ENCODE measurements at regions not wholly inside any gene's neighbourhood (a gene's known extent, or its start where the extent isn't known, plus 50 kb on each side); places are given as distances from the start of the nearest gene placed in this dataset.

DNA sequence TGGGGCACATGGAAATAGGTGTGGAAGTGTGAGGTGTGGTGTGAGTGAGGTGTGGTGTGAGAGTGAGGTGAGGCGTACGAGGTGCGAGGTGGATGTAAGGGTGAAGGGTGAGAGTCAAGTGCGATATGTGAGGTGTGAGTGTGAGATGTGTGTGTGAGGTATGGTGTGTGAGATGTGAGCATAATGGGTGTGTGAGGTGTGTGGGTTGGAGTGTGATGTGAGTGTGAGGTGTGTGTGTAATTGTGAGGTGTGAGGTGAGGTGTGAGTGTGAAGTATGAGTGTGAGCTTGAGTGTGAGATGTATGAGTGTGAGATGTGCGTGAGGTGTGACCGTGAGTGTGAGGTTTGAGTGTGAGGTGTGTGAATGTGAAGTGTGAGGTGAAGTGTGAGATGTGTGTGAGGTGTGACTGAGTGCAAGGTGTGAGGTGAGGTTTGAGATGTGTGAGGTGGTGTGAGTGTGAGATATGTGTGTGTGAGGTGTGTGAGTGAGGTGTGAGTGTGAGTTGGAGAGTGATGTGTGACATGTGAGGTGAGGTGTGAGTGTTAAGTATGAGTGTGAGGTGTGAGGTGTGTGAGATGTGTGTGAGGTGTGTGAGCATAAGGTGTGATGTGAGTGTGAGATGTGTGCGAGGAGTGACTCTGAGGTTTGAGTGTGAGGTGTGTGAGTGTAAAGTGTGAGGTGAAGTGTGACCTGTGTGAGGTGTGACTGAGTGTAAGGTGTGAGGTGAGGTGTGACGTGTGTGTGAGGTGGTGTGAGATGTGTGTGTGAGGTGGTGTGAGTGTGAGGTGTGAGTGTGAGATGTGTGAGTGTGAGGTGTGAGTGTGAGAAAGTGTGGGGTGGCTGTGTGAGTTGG lies 354.0 kb downstream of the FOXL1 start:
- peaks cover 43% of the 10 kb centered on the region for H3K4me1 Mint-ChIP-seq (ENCODE audit: unreplicated experiment)
- no peaks in the 10 kb centered on the region for H3K9me3 Mint-ChIP-seq (ENCODE audit: unreplicated experiment)
- H3K4me3 Mint-ChIP-seq (ENCODE audit: unreplicated experiment): no peak overlapping the region
- no peak for DNase-seq (ENCODE audit: low spot score)
- TF ChIP-seq, protein P1, sequence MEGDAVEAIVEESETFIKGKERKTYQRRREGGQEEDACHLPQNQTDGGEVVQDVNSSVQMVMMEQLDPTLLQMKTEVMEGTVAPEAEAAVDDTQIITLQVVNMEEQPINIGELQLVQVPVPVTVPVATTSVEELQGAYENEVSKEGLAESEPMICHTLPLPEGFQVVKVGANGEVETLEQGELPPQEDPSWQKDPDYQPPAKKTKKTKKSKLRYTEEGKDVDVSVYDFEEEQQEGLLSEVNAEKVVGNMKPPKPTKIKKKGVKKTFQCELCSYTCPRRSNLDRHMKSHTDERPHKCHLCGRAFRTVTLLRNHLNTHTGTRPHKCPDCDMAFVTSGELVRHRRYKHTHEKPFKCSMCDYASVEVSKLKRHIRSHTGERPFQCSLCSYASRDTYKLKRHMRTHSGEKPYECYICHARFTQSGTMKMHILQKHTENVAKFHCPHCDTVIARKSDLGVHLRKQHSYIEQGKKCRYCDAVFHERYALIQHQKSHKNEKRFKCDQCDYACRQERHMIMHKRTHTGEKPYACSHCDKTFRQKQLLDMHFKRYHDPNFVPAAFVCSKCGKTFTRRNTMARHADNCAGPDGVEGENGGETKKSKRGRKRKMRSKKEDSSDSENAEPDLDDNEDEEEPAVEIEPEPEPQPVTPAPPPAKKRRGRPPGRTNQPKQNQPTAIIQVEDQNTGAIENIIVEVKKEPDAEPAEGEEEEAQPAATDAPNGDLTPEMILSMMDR (IDR thresholded peaks at IDR 0.05; ENCODE audit: unreplicated experiment): no peak
- peaks cover 9% of the 10 kb centered on the region for H3K27me3 Mint-ChIP-seq (ENCODE audit: unreplicated experiment)
- no peaks in the 10 kb centered on the region for H3K36me3 Mint-ChIP-seq (ENCODE audit: low read depth, unreplicated experiment)
- H3K27ac Mint-ChIP-seq (ENCODE audit: unreplicated experiment): no peak overlapping the region

DNA sequence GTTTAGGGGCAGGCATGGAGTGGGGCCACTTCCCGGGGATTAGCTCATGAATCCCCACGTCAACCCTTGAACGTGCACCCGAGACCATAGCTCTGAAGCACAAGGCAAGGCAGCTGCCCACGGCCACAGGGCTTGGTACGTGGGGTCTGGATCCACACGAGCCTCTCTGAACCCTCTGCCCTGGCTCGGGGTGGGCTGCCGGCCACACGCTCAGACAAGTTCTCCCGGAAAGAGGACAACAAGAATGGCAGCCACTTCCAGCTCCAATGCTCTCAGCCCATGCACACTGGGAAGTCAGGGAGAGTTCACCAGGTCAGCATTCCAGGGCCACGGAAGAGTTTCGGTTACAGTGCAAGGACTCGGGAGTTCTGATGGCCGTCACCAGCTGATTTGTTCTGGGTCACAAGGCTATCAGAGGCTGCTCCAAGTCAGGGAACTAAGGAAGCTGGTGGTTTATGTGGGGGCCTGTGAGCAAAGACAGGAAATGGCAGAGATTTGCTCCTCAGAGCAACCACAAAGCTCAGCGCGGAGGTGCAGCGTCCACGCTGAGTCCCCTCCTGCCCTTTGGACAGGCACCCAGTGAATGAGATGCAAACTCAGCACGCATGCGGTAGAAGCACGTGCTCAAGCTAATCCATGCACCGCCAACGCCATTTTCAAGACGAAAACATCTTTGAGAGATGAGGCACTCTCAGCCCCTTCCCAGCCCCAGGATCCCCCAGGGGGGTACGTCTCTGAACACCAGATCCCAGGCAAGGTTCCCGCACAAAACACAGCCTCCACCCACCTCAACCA lies 356.4 kb downstream of the FOXL1 start:
- Mint-ChIP-seq H3K27me3 (ENCODE audit: unreplicated experiment) (peaks cover 6% of the 10 kb centered on the region), H3K4me1 (ENCODE audit: unreplicated experiment) (peaks cover 28% of the 10 kb centered on the region), H3K27ac (ENCODE audit: unreplicated experiment) (peak overlapping the region; percentile 16), H3K4me3 (ENCODE audit: unreplicated experiment) (no peak overlapping the region), H3K9me3 (ENCODE audit: unreplicated experiment) (peaks cover 3% of the 10 kb centered on the region), H3K36me3 (ENCODE audit: low read depth, unreplicated experiment) (peaks cover 6% of the 10 kb centered on the region)
- TF ChIP-seq, protein P1 (IDR thresholded peaks at IDR 0.05; ENCODE audit: unreplicated experiment): no peak
- DNase-seq (ENCODE audit: low spot score): no peak

DNA sequence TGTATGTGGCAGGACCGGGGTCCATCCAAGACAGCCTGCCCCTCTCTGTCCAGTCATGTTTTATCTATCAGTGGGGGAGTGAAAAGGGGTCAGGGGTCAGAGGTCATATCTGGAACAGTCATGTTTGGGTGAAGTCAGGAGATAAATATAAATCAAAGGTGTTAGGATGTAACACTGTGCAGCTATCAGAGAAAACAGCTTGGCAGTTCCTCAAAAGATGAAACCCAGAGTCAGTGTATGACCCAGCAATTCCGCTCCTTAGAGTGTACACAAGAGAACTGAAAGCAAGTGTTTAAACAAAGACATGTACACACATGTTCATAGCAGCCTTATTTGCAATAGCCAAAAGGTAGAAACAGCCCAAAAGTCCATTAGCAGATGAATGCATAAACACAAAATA lies 361.3 kb downstream of the FOXL1 start:
- Mint-ChIP-seq H3K27me3 (ENCODE audit: unreplicated experiment) (peaks cover 6% of the 10 kb centered on the region), H3K4me1 (ENCODE audit: unreplicated experiment) (peaks cover 16% of the 10 kb centered on the region), H3K36me3 (ENCODE audit: low read depth, unreplicated experiment) (peaks cover 15% of the 10 kb centered on the region), H3K4me3 (ENCODE audit: unreplicated experiment) (no peak overlapping the region), H3K9me3 (ENCODE audit: unreplicated experiment) (peaks cover 3% of the 10 kb centered on the region), H3K27ac (ENCODE audit: unreplicated experiment) (no peak overlapping the region)
- no peak for DNase-seq (ENCODE audit: low spot score)
- TF ChIP-seq, protein P1 (IDR thresholded peaks at IDR 0.05; ENCODE audit: unreplicated experiment): no peak

DNA sequence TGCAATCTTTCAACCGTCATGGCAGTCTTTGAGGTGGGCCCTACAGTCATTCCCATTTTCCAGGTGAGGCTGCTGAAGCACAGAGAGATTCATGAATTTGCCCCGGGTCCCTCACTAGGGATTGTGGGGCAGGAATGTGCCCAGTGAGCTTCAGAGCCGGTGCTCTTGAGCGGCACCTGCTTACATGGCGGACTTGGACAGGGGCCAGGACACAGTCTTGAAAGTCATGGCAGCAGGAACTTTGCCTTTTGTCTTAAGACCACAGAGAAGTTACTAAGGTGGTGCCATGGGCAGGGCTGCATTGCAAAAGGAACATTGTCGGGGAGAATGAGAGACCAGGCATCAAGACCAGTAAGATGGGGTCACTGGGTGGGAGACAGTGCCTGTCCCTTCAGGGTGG lies 363.4 kb downstream of the FOXL1 start:
- peaks cover 6% of the 10 kb centered on the region for H3K4me1 Mint-ChIP-seq (ENCODE audit: unreplicated experiment)
- no peak for DNase-seq (ENCODE audit: low spot score)
- peaks cover 15% of the 10 kb centered on the region for H3K36me3 Mint-ChIP-seq (ENCODE audit: low read depth, unreplicated experiment)
- H3K4me3 Mint-ChIP-seq (ENCODE audit: unreplicated experiment): no peak overlapping the region
- H3K9me3 Mint-ChIP-seq (ENCODE audit: unreplicated experiment): peaks cover 3% of the 10 kb centered on the region
- TF ChIP-seq, protein P1 (IDR thresholded peaks at IDR 0.05; ENCODE audit: unreplicated experiment): no peak
- H3K27me3 Mint-ChIP-seq (ENCODE audit: unreplicated experiment): peaks cover 2% of the 10 kb centered on the region
- no peak overlapping the region for H3K27ac Mint-ChIP-seq (ENCODE audit: unreplicated experiment)

Measured in endothelial cell (in vitro differentiated cells).